Kidney (tissue), 13 donors: ENCODE measurements at regions not wholly inside any gene's neighbourhood (a gene's known extent, or its start where the extent isn't known, plus 50 kb on each side); places are given as distances from the start of the nearest gene placed in this dataset.

ENCODE experiments used
- DNase-seq, 5 donors: peaks; one replicate each; pipeline ENCODE4 v3.0.0-alpha.2; 2013 to 2020
- FAIRE-seq: peaks from 2 replicates; lab custom pipeline; 2012; peaks lifted over from hg19 to GRCh38; lab: Jason Lieb, UNC
- H3K27ac ChIP-seq, 2 donors: one replicate each; pipeline ENCODE4 v1.7.0; 2013; ENCODE audit warnings: low read depth in 2 of 2, low read length in 2 of 2, inconsistent platforms in 1 of 2
- H3K27me3 ChIP-seq: one replicate; pipeline ENCODE4 v1.7.1; 2013; ENCODE audit warnings: low read length, inconsistent platforms; ENCODE audit not compliant: control insufficient read depth, insufficient read depth
- H3K36me3 ChIP-seq, 3 donors: one replicate each; pipeline versions ENCODE4 v1.7.0 to v1.7.1; 2013; ENCODE audit warnings: low read length in 3 of 3, control low read depth in 1 of 3, inconsistent platforms in 1 of 3; ENCODE audit not compliant: insufficient read depth in 3 of 3, control insufficient read depth in 2 of 3
- H3K4me1 ChIP-seq, 3 donors: one replicate each; pipeline versions ENCODE4 v1.7.0 to v1.7.1; 2013; ENCODE audit warnings: low read length in 3 of 3, inconsistent platforms in 1 of 3, low read depth in 1 of 3; ENCODE audit not compliant: control insufficient read depth in 2 of 3, insufficient read depth in 2 of 3
- H3K4me3 ChIP-seq, 3 donors: one replicate each; pipeline versions ENCODE4 v1.7.0 to v1.8.1; 2013; ENCODE audit warnings: low read length in 3 of 3, control low read depth in 1 of 3, inconsistent platforms in 1 of 3
- H3K9ac ChIP-seq, 3 donors: one replicate each; pipeline versions ENCODE4 v1.7.0 to v1.7.1; 2013; ENCODE audit warnings: low read length in 3 of 3, control low read depth in 1 of 3, inconsistent platforms in 1 of 3
- H3K9me3 ChIP-seq, 3 donors: one replicate each; pipeline versions ENCODE4 v1.7.0 to v1.7.1; 2013; ENCODE audit warnings: low read length in 3 of 3, control low read depth in 1 of 3, inconsistent platforms in 1 of 3; ENCODE audit not compliant: control insufficient read depth in 2 of 3, insufficient read depth in 1 of 3
- intact Hi-C: fragments of 100-400 bp; cut with DNase I; formaldehyde crosslinking; loops from one replicate; pipeline ENCODE4 v1.11.1; 2022
- TF ChIP-seq, protein P1 (sequence below): IDR thresholded peaks from 3 replicates; pipeline ENCODE4 v1.5.1; 2012; ENCODE audit warnings: mild to moderate bottlenecking, moderate library complexity, borderline replicate concordance; ENCODE audit not compliant: insufficient read depth; ENCODE audit errors: extremely low read depth
- donor health status: control.
- donor health status: control.
- donor health status: control.
- donor health status: control.
- donor health status: control.
- donor health status: DM: yes; HTN: yes; CAD: no.
- donor health status: Normal renal cell carcinoma (clear cell type).

GRCh38 chr6:93083337-93084230 lies 335.8 kb downstream of the EPHA7 start:
- H3K36me3 ChIP-seq, result no peaks in the 10 kb centered on the region
- FAIRE-seq, result no peak
- no peak overlapping the region for H3K4me3 ChIP-seq
- H3K9me3 ChIP-seq, result no peaks in the 10 kb centered on the region
- no peaks in the 10 kb centered on the region for H3K4me1 ChIP-seq
- TF ChIP-seq, protein P1, sequence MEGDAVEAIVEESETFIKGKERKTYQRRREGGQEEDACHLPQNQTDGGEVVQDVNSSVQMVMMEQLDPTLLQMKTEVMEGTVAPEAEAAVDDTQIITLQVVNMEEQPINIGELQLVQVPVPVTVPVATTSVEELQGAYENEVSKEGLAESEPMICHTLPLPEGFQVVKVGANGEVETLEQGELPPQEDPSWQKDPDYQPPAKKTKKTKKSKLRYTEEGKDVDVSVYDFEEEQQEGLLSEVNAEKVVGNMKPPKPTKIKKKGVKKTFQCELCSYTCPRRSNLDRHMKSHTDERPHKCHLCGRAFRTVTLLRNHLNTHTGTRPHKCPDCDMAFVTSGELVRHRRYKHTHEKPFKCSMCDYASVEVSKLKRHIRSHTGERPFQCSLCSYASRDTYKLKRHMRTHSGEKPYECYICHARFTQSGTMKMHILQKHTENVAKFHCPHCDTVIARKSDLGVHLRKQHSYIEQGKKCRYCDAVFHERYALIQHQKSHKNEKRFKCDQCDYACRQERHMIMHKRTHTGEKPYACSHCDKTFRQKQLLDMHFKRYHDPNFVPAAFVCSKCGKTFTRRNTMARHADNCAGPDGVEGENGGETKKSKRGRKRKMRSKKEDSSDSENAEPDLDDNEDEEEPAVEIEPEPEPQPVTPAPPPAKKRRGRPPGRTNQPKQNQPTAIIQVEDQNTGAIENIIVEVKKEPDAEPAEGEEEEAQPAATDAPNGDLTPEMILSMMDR, result no peak
- no peak overlapping the region for H3K9ac ChIP-seq
- intact Hi-C loops, result no loop called here
- DNase-seq, result no peak
- H3K27ac ChIP-seq, result no peak overlapping the region
- no peaks in the 10 kb centered on the region for H3K27me3 ChIP-seq

GRCh38 chr6:93081901-93082300 lies 337.5 kb downstream of the EPHA7 start:
- TF ChIP-seq, protein P1, result no peak
- Histone ChIP-seq H3K27me3 (no peaks in the 10 kb centered on the region), H3K36me3 (no peaks in the 10 kb centered on the region), H3K27ac (no peak overlapping the region), H3K9ac (no peak overlapping the region), H3K9me3 (no peaks in the 10 kb centered on the region), H3K4me3 (no peak overlapping the region), H3K4me1 (no peaks in the 10 kb centered on the region)
- intact Hi-C loops, result no loop called here
- DNase-seq (no peak), FAIRE-seq (no peak)

GRCh38 chr6:93079061-93079460 lies 340.3 kb downstream of the EPHA7 start:
- Histone ChIP-seq H3K4me3 (no peak overlapping the region), H3K27me3 (no peaks in the 10 kb centered on the region), H3K9ac (no peak overlapping the region), H3K27ac (no peak overlapping the region), H3K9me3 (no peaks in the 10 kb centered on the region), H3K36me3 (no peaks in the 10 kb centered on the region), H3K4me1 (no peaks in the 10 kb centered on the region)
- no peak for DNase-seq
- FAIRE-seq, result no peak
- TF ChIP-seq, protein P1, result no peak
- intact Hi-C loops, result no loop called here
